ENCODE measurements at regions not wholly inside any gene's neighbourhood (a gene's known extent, or its start where the extent isn't known, plus 50 kb on each side); places are given as distances from the start of the nearest gene placed in this dataset.

- Histone ChIP-seq H3K36me3 (no peaks in the 10 kb centered on the region), H3K4me1 (peaks cover 0 to 6% (median 0%) of the 10 kb centered on the region in 4 donors), H3K4me3 (no peak overlapping the region), H3K27me3 (no peaks in the 10 kb centered on the region), H3K9me3 (no peaks in the 10 kb centered on the region), H3K27ac (no peak overlapping the region)
- WGBS, 2 donors, result 23 to 59% methylated on average over 2 of the region's 2 CpGs
- no peak for DNase-seq
- TF ChIP-seq CTCF (IDR thresholded peaks at IDR 0.05) (no peak), POLR2AphosphoS5 (IDR thresholded peaks at IDR 0.05) (no peak), POLR2A (IDR thresholded peaks at IDR 0.05) (no peak), EP300 (IDR thresholded peaks at IDR 0.05) (no peak)
- intact Hi-C loops (cut with DNase I), result no loop called here
These were observed 141.8 kb downstream of the CTH start for GRCh38 chr1:70552662-70553566.

GRCh38 chr1:70553567-70553956 lies 142.5 kb downstream of the CTH start:
- WGBS, 2 donors, result 50 to 86% methylated on average over 1 of the region's 1 CpG
- peaks cover 0 to 6% (median 0%) of the 10 kb centered on the region in 4 donors for H3K4me1 ChIP-seq
- no peak overlapping the region for H3K4me3 ChIP-seq
- no peak for DNase-seq
- TF ChIP-seq POLR2A (IDR thresholded peaks at IDR 0.05) (no peak), CTCF (IDR thresholded peaks at IDR 0.05) (no peak), EP300 (IDR thresholded peaks at IDR 0.05) (no peak)
- H3K9me3 ChIP-seq, result no peaks in the 10 kb centered on the region
- no peaks in the 10 kb centered on the region for H3K36me3 ChIP-seq
- intact Hi-C loops (cut with DNase I), result no loop called here
- no peak overlapping the region for H3K27ac ChIP-seq
- H3K27me3 ChIP-seq, result no peaks in the 10 kb centered on the region

GRCh38 chr1:70554341-70554740 lies 143.3 kb downstream of the CTH start:
- no peak overlapping the region for H3K4me3 ChIP-seq
- TF ChIP-seq CTCF (IDR thresholded peaks at IDR 0.05), result no peak
- TF ChIP-seq EP300 (IDR thresholded peaks at IDR 0.05), result no peak
- no peak for TF ChIP-seq POLR2A (IDR thresholded peaks at IDR 0.05)
- TF ChIP-seq POLR2AphosphoS5 (IDR thresholded peaks at IDR 0.05), result no peak
- DNase-seq, result no peak
- WGBS, 2 donors, result 87 to 89% methylated on average over 2 of the region's 2 CpGs
- H3K4me1 ChIP-seq, result peaks cover 0 to 6% (median 0%) of the 10 kb centered on the region in 4 donors
- no peaks in the 10 kb centered on the region for H3K27me3 ChIP-seq
- intact Hi-C loops (cut with DNase I), result no loop called here
- no peak overlapping the region for H3K27ac ChIP-seq
- no peaks in the 10 kb centered on the region for H3K36me3 ChIP-seq
- no peaks in the 10 kb centered on the region for H3K9me3 ChIP-seq

GRCh38 chr1:70556541-70556940 lies 145.5 kb downstream of the CTH start:
- H3K4me3 ChIP-seq, result no peak overlapping the region
- H3K27me3 ChIP-seq, result no peaks in the 10 kb centered on the region
- no peak for DNase-seq
- no peaks in the 10 kb centered on the region for H3K36me3 ChIP-seq
- WGBS, 2 donors, result 86 to 87% methylated on average over 2 of the region's 2 CpGs
- H3K27ac ChIP-seq, result no peak overlapping the region
- peaks cover 0 to 6% (median 0%) of the 10 kb centered on the region in 4 donors for H3K4me1 ChIP-seq
- intact Hi-C loops (cut with DNase I), result no loop called here
- no peaks in the 10 kb centered on the region for H3K9me3 ChIP-seq
- TF ChIP-seq POLR2AphosphoS5 (IDR thresholded peaks at IDR 0.05) (no peak), EP300 (IDR thresholded peaks at IDR 0.05) (no peak), POLR2A (IDR thresholded peaks at IDR 0.05) (no peak), CTCF (IDR thresholded peaks at IDR 0.05) (no peak)

All from sigmoid colon (tissue), 6 donors.